Frontal cortex (tissue), 3 donors: ENCODE measurements at regions not wholly inside any gene's neighbourhood (a gene's known extent, or its start where the extent isn't known, plus 50 kb on each side); places are given as distances from the start of the nearest gene placed in this dataset.

ENCODE experiments used
- DNase-seq, 2 donors: peaks; one replicate each; pipeline ENCODE4 v3.0.0; 2012; ENCODE audit warnings: low spot score in 2 of 2
- FAIRE-seq: peaks from 2 replicates; lab custom pipeline; 2012; peaks lifted over from hg19 to GRCh38; lab: Jason Lieb, UNC
- donor health status: control.
- donor health status: control.
- donor health status: control.

DNA sequence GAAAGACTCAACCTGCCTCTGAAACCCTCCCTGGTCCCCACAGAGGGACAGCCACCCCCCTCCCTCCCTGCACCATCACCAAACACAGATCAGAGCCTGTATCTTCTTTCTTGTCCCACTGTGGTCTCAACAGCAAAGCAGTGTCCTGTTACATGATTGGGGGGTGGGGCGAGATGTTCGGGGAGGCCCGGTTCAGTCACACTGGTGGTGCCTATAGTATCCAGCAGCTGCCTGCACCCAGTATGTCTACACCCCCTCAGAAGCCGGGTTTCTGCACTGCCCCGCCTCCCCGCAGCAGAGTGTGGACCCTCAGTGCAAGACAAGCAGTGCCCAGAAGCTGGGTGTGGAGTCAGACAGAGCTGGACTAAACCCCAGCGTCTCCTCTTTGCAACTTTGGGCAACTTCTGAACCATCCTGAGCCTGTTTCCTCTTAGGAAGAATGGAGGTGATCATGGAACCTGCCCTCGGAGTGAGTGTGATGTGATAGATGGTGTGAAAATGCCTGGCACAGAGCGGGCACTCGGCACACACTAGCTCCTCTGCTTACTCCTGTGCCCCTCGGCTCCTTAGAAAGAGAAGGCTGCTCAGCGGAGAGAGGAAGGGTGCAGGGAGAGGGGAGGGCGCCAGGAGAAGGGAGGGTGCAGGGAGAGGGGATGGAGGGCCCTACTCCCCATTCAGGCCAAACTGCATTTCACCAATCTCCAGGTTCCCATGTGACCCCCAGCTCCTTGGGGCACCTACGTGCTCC lies 84.0 kb upstream of the TNRC6C start:
- no peak for FAIRE-seq
- no peak for DNase-seq

DNA sequence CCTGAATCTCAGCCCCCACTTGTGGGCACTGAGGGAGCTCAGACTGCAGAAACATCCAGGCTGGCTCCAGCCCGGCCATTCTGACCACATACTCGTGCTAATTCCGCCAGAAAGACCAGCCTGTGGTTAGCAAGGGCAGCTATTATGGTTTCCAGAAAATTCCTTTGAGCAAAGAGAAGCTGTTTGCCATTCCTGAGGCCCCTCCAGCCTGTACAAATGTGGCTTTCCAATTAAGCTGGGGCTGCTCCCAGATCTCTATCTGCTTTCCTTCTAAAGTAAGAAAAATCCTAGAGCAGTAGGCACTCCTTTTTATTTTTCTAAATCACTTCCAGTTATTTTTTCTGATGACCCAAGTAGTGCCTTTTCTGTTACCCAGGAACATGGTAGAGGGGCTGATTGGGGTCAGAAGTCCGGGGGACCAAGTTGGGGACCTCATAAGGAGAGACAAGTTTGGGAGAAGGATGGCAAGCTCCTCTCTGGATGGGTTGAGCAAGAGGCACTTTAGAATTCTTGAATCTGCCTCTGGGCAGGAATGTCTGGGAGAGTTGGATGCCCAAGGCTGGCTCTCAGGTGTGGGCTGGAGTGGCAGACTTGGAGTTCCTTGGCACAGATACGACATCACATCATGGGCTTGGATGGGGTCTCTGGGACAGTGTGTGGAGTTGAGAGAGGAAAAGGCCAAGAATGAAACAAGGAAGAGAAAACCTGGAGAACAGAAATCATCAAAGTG lies 83.3 kb upstream of the TNRC6C start:
- DNase-seq (no peak), FAIRE-seq (no peak)

DNA sequence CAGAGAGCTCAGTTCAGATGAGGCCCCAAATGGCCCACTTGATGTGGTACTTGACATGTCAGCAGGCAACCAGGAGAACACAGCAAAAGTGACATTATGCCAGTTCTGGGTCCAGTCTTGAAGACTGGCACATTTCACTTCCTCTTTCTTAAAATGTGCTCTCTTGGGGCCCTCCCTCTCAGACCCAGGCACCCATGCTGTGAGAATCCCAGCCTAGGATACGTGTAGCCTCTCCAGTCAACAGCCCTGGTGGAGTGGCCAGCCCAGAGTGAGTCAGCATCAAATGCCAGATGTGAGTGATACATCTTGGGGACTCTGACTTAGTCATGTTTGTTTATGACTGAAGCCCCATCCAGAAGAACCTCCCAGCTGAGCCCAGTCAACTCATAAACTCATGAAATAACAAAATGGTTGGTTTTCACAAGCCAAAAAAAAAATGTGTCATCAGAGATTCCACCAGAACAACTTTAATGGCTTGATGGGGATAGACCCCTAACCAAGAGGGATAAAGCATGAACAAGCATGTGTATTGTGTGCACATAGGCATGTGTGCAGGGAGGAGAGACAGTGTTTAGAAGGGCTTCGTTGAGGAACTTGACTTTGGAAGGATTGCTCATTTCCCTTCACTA lies 82.5 kb upstream of the TNRC6C start:
- no peak for FAIRE-seq
- no peak for DNase-seq

DNA sequence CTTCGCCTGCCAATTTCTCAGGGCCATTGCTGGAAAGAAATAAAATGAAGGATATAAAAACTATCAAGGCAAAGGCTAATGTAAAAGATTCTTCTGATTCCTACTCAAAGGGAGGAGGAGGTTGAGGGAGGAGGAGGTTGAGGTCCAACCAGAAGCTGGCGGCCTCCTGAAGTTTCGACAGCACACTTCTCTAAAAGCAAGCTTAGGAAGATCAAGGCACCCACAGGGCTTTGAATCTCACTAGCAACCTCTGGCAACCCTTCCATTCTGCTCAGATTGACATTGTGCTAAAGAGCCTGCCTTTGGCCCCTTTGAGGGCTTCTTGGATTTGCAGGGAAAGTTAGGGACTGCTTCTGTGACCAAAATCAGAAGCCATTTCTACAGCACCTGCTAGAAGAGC lies 81.5 kb upstream of the TNRC6C start:
- DNase-seq: no peak
- FAIRE-seq: no peak

DNA sequence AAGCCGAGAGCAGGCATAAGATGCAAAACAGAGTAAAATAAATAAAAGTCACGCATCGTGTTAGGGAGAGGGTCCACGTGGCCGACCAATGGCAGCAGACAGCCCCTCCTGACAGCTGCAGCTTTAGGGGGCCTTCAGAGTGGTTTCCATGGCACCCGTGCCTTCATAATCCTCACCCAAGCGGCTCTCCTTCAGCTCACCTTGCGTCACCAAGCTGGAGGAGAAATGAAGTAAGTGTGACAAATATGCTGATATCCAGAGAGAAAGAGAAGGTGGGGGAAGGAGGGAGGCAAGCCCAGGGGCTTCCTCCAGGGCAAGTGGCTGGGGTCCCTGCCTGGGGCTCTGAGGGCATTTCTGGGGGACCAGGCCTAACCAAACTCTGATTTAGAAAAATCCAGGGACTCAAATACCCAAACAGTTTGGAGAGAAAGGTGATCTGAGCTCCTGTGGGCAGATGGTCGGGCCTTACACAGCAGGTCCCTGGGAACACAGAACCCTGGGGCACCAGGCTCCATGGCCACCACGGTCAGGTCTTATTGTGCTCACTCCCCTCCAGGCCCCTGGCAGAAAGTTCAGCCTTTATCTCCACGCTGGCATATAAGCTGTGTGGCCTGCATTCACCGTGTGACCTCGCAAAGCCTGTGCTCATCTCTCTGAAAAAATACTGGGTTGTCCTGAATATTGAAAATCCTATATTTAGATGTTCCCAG lies 80.7 kb upstream of the TNRC6C start:
- DNase-seq: no peak
- no peak for FAIRE-seq

DNA sequence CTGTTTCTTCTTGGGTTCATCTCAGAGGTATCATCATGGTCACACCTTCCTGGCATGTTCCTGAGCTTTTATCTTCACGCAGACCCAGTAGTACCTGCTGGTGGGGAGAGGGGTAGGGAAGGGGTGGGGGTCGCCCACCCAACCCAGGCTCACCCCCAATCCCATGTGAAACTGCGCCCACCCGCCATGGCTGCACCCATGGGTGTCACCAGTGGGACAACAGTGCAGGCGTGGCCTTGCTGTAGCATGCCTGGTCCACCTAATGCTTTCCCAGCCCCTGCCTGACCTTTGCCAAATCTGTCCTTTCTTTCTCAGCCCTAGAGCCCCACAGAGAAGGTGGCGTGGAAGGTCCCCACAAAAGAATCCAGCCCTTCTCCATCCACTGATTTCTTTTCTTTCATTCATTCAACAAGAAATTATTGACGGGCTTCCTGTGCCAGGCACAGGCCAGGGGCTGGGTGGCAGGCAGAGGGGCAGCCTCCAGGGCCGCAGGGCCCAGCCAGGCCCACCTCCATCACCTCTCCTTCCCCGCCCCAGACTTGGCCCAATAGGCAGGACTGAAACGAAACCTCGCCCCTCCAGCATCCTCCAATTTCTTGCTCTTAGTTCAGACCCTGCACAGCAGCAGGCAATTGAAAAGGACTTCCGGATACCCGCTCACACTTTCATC lies 79.1 kb upstream of the TNRC6C start:
- FAIRE-seq: no peak
- DNase-seq: no peak

DNA sequence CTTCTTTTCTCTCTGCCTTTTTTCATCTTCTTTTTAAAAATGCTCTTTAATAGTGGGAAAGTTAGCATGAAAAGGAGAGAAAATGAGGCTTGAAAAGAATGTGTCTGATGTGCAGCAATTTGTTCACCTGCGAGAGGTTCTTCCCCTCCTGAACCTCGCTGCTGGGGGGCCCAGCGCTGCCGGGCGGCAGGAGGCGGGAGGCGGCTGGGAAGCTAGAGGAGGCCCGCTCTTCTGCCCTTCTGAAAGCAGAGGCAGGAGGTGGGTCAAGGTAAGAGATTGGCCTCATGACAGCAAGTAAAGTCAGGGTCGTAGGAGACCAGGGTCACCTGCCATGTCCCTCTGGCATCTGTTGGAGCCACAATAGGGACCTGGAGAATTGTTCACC lies 78.6 kb upstream of the TNRC6C start:
- no peak for DNase-seq
- no peak for FAIRE-seq

DNA sequence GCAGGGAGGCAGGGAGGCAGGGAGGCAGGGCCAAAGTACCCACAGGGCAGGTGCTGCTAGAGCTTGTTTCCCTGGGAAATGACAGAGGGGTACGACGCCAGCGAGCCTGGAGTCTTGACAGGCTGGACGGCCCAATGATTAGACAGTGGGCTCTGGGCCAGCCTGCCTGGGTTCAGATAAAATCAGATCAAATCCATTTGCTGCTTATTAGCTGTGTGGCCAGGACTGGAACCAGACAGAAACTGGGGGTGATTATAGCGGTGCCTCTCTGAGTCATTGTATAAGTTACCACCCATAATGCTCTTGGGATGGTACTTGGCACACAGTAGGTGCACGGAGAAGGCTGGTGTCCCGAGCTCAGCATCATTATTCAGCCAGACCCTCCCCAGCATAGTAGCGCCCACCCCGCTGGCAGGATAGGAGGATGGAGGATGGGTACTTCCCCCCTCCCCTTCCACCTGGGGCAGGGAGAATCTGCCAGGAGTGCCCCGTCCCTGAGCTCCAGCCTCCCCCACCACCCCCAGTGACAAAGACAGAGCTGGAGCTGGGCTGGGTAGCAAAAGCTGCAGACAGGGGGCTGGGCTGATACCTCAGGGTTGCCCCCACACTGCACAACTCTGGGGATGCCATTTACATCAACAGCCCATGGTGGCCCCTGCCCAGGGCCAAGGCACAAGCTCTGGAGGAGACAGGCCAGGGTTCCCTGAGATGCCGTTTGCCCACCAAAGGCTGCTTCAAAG lies 77.6 kb upstream of the TNRC6C start:
- FAIRE-seq (no peak), DNase-seq (no peak)

DNA sequence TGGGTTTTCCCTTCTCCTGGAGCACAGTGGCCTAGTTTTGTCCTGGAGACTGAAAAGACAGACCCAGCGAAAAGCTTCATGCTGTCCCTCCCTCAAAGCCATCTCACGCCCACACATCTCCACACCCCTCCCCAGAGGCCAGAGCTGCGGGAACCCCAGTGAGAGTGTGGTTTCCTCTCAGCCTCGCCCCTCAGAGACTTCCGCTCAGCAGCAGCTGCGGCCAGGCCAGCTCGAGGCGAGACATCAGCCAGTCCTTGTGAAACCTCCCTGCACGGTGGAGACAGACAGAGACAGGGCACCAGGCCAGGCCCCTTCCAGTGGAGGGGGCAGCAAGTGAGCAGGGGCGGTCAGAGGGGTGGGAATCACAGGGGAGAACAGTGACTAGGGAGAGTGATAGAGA lies 77.0 kb upstream of the TNRC6C start:
- no peak for FAIRE-seq
- peak; percentile 55 to 62 for DNase-seq

DNA sequence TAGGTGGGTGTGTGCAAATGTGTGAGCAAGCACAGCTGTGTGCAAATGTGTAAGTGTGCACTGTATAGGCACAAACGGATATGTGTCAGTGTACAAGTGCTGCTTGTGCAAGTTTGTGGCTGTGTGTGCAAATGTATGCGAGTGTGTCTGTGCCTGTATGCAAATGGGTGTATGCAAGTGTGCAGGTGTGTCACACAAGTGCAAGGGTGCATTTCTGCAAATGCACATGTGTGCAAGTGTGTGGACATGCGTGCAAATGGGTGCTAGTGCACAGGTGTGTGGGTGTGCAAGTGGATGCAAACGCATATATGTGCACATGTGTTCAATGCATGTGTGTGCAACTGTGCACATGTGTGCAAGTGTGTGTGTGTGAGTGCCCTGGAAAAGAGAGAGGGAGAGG lies 76.5 kb upstream of the TNRC6C start:
- FAIRE-seq (no peak), DNase-seq (no peak)

DNA sequence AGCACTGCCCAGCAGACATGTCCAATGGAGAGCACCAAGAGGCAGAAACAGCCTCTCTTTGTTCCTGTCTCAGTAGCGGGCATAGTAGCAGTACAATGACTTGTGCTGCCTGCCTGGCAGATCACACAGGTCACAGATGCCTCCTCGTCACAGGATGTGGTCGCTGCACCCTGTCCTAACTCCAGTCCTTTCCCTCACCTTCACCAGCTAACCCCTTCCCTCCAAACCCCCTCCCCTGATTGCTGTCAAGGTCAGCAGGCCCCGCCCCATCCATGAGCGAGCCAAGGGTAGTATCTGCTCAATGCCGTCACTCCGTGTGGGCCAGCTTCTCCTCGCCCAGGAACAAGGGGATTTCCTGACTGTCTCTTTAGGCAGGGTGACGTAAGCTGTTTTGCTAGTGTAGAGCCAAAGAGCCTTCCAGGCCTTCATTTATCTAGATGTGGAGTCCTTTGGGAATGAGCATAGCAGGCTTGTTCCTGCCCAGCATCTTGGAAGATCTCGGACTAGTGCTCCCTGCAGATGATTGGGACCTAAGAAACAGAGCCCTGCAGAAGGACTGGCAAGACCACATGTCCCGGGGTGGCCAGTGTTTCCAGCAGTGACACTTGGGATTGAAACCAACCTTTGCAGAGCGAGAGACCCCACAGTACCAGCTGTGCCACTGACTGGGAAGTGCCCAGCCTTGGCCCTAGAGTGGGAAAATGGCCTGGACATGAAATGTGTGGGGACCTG lies 75.9 kb upstream of the TNRC6C start:
- peak in 1 of 2 donors; percentile 60 for DNase-seq
- no peak for FAIRE-seq

DNA sequence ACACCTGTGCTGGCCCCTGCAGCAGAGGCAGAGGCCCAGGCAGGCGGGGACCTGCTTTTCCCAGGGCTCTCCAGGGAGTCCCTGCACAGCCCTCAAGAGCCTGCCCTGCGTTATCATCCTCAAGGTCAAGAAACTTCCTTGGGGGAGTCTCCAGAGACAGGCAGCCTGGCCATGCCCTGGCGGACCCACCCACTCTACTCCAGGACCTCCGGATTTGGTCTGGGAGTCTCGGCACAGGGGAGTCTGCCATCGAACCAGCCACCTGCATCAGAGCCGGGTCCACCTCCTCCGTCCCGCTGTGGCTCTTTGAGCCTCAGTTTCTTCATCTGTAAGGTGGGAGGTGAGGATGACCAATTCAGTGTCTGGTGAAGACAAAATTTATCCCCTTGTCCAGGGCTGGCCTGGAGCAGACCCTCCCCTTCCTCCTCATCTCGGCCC lies 75.3 kb upstream of the TNRC6C start:
- DNase-seq (no peak), FAIRE-seq (no peak)

DNA sequence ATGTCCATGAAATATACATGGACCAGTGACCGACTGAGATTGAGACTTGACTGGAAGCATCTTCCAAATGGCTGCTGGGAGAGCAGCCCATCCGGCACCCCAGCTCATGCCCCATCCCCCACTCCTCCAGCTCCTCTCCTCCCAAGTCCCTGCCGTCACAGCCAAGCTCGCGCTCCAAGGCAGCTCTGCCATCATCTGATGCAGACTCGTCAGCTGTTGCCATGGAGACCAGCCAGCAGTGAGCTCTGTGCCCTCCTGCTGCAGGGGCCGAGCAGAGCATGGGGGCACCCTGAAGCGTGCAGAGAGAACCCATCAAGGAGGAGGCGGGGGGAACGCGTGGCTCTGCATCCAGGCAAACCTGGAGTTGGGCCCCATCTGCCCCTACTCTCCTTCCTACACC lies 74.5 kb upstream of the TNRC6C start:
- no peak for FAIRE-seq

DNA sequence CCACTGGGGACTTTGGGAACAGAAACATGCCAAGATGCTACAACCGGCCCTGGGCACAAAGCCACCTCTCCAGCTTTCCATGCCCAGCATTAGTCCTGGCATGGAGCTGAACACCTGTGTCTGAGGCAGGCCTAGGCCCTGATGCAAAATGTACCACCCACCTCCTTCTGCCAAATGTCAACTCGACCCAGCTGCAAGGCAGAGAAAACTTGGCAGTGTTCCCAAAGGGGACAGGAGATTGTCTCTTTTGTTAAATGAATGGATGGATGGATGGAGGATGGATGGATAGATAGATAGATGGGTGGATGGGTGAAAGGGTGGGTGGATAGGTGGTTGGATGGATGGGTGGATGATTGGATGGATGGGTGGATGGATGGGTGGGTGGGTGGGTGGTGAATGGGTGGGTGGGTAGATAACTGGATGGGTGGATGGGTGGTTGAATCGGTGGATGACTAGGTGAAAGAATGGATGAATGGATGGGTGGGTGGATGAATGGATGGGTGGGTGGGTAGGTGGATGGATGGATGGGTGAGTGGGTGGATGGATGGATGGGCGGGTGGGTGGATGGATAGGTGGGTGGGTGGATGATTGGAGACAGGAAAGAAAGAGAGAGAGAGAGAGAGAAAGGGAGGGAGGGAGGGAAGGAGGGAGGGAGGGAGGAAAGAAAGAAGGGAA lies 73.4 kb upstream of the TNRC6C start:
- DNase-seq: no peak
- no peak for FAIRE-seq

More for the DNA sequence above, 74.5 kb upstream of the TNRC6C start:
- DNase-seq: peak; percentile 72 to 84

DNA sequence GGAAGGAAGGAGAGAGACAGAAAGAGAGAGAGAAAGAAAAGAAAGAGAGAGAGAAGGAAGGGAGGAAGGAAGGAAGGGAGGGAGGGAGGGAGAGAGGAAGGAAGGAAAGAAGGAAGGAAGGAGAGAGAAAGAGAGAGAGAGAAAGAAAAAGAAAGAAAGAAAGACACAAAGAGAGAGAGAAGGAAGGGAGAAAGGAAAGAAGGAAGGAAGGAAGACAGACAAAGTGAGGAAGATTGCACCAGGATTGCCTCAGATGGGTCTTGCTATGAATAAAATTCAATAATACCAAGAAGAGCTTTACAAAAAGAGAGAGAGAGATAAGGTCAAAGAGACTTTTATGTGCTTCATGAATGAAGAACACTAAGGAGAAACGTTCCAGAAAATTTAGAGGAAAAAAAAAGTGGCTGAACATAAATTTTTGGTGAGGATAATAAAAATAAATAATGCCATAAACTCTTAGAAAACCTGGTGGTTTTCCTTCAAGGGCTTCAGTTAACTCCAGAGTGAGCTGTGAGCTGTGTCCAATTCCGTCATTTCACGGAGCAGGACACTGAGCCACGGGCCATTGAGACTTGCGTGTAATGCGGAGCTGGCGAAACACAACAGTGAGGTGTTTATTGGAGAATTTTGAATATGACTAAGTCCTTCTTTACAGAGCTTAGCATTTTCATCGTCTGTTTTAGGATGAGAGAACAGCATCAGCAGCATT lies 72.7 kb upstream of the TNRC6C start:
- FAIRE-seq: no peak
- DNase-seq: no peak

DNA sequence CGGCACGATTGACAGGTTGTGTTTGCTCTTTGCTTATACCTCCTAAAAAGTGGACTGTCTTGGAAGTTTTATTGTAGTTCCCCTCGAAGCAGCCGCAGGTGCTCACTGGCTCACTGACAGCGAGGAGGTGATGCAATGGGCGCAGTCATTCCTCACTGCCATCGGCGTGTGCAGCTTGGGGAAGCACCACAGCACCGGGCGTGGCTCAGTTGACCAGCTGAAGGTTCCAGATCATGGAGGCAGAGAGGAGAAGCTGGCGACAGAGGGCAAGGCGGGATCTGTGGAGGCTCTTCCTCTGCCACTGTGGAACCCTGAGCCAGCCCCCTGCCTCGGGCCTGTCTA lies 72.1 kb upstream of the TNRC6C start:
- FAIRE-seq: no peak
- DNase-seq: no peak

DNA sequence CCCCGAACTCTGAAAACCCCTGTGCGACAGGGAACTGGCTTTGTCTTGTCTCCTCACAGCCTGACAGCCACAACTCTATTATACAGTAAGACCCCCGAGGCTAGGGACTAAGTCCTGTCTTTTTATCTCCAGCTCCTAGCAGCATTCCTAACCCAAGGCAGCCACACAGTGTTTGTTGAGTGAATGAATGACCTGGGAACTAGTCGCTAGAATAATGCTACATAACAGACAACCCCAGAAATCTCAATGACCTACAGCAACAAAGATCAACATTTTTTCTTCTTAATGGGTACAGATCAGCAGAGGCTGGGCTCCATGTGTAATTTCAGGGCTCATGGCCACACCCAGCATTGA lies 71.4 kb upstream of the TNRC6C start:
- DNase-seq (no peak), FAIRE-seq (no peak)
